ENCODE measurements at regions not wholly inside any gene's neighbourhood (a gene's known extent, or its start where the extent isn't known, plus 50 kb on each side); places are given as distances from the start of the nearest gene placed in this dataset.
"Not testable (repeated sequence)": the region's sequence is repeated elsewhere in the genome, so short reads cannot be mapped to it uniquely, and the experiment has no call there.

GRCh38 chr2:120539937-120540718 lies 194.2 kb downstream of the INHBB start:
- DNase-seq, result no peak

- DNase-seq, result no peak
These were observed 194.7 kb upstream of the GLI2 start for GRCh38 chr2:120540719-120541552.

GRCh38 chr2:120541553-120541932 lies 194.1 kb upstream of the GLI2 start:
- DNase-seq, result no peak

DNA sequence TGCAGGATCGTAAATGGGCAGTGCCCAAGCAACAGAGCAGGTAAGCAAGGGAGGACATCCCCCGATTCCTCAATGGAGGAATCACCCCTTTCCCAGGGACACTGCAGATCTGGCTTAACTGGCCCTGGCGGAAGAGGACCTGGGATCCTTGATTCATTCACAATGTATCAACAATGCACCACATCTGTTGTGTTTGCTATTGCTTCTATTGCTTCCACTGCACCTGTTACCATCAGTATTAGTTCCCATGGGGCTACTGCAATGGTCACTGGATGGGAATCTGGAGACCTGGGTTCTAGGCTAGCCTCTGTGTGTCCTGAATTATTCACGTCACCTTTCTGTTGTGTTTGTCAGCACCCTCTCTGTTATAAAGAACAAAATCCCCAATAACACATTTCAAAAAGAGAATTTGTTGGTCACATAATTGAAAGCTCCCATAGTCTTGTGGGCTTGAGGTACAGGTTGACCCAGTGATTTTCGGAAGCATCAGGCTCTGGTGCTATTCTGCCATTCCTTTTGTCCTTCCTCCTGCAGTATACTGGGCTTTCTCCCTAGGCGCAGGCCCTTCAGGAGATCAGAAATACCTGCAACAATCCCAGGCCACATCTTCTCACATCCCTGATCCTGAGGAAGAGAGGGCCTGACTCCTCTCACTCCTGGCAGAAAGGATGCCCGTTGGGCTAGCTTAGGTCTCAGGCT lies 193.5 kb upstream of the GLI2 start:
- DNase-seq, result no peak

DNA sequence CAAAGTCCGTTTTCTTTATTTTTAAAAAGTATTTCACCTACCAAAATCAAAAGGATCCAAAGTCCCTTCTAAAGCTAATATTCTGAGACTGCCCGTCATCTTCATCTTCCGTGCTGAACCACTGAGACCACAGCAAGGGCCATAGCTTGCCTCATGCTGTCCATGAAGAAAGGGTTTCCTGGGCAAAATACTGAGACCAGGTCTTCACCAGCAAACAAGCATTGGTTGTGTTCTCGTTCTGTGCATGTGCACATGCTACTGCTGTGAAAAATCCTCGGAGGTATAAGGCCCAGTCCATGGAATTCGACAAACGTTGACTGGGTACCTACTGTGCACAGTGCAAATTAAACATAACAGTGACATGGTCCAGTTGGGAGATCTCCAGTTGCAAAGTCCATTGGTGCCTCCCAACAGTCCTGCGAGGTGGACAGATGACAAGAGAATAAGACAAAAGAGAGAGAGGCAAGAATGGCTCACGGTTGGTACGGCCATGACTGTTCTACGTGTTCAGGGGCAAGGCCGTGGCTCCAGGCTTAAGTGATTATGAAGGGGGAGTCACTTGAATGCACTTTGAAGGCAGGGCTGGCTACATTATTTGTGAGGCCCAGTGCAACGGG lies 192.6 kb upstream of the GLI2 start:
- DNase-seq, result no peak

DNA sequence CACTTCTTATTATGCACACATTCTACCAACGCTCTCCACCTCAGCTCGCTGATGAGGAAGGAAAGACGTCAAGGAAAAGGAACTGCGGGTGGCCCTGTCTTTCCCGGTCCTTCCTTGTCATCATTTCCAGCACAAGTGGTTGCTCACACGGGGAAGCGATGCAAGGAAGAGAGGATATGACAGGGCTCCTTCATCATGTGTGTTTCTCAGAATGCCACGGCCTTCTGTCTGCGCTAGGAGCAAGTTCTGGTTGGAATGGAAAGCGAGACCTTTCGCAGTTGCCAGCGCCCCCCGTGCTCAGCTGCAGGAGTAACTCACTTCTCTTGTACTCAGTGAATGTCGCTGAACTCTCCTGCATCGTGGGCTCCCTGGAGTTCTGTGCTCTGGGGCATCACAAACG lies 191.8 kb upstream of the GLI2 start:
- DNase-seq, result no peak

- no peak for DNase-seq
These were observed 191.1 kb upstream of the GLI2 start for GRCh38 chr2:120544522-120544921.

DNA sequence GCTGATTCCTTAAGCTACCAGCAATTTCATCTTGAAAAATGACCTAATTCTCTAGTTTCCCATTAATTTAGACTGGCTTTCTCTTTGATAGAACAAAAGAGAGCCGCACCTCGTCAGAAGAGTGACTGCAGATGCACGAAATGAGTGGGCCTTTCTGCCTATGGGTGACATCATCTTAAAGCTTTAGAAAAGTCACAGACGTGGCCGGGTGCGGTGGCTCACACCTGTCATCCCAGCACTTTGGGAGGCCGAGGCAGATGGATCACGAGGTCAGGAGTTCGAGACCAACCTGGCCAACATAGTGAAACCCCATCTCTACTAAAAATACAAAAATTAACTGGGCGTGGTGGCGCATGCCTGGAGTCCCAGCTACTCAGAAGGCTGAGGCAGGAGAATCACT lies 190.7 kb upstream of the GLI2 start:
- DNase-seq, result not testable (repeated sequence)

GRCh38 chr2:120545521-120546047 lies 190.1 kb upstream of the GLI2 start:
- DNase-seq, result no peak

DNA sequence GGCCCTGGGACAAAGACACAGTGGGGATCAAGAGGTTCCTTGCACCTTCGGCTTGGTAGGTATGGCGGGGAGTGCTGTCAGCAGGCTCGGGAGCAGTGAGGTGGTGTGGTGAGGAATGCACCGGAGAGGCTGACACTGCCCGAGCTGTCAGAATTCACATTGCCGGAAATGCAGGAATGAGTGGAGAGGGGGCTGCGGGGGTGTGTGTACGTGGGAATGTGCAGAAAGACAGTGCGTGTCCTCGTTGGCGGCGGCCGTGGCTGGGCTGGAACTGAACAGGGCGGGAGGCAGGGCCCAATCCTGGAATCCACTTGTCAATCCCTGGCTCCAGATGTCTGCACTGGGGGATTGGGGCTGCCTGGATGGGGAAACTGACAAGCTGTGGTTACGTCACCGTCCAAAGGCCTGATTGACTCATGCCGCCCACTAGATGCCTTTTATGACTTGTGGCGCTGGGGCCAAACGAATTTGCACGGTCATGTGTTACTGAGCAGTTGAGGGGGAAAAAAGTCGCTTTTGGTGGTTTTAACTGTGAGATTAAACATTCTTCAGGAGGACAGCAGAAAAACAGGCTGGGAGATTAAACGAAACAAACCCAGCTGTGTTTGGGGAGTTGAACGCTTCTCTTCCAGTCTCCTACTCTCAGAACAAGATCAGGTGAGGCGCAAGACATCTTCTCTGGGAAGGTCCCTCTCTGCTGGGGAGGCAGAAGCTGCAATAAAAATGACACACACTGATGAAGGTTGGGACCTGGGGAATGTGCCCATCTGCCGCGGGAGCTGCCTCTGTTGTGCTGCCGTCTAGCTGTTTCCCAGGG lies 189.4 kb upstream of the GLI2 start:
- DNase-seq, result no peak

DNA sequence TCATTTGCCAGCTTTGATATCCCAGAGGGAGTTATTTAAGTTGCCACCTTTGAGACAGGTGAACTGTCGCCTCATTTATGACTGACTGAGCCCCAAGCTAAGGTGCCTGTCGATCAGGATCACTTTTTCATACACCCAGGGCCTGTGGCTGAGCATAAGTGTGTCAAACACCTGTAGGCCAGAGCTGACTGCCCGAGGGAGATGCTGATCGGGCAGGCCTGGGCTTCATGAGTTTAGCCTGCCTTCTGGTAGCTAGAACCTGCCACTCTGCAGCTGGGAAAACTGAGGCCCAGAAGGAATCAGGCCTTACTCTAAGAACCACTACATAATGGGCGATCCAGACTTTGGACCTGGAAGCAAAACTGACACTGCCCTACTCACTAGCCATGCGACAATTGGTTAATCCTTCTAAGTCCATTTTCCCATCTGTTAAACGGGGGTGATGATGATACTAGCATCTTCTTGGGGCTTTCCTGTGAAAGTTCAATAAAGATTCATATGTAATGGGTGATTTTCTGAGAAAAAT lies 188.7 kb upstream of the GLI2 start:
- DNase-seq, result no peak

GRCh38 chr2:120547662-120548061 lies 188.0 kb upstream of the GLI2 start:
- DNase-seq, result no peak

DNA sequence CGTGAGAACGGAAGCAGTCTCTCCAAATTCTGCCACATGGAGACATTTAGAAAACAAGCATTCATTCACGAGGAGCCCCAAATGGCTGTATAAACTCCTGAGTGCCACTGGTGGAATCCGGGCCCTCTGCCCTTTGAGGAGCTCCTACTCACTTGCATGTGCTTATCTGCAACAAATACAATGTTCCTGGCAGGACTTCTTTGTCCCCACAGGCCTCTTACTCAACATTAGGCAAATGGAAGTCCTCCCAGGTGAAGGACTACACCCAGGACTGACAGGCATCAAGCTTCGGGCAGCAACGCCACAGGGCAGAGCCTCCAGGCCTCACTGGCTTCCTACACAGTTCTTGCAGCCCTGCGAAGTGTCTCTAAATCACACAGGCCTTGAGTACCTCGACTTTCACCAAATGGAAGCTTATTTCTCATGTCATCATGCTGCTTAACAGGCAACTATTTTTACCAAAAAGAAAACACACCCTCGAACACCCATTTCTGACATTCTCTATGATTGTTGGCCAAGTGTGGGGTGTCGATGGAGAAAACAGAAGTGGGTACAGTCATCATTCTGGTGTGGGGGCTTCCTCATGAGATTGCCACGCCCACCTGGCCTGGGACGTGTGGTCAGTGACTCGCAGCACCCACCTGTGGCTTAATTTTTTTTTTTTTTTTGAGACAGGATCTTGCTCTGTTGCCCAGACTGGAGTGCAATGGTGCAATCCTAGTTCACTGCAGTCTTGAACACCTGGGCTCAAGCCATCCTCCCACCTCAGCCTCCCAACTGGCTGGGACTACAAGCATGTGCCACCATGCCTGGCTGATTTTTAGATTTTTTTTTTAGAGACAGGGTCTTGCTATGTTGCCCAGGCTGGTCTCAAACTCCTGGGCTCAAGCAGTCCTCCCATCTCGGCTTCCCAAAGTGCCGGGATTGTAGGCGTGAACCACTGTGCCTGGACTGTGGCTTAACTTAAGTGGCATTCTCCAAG lies 186.8 kb upstream of the GLI2 start:
- DNase-seq, result no peak

DNA sequence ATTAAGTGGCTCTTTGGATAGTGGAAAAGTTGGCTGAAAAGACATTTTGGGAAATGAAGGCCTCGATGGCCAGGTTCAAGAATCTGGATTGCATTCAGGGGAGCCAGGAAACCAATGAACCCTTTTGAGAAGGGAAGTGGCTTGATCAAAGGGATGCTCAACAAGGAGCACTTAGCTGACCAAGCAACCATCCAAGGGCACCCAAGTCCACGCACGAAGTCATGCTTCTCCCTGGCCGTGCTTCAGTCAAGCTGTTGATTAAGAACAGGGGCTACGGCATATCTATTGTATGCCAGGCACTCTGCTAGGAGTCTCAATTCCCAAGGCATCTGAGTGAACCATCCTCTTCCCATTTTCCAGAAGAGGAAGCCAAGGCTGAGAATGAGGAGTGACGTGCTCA lies 185.8 kb upstream of the GLI2 start:
- DNase-seq, result no peak

DNA sequence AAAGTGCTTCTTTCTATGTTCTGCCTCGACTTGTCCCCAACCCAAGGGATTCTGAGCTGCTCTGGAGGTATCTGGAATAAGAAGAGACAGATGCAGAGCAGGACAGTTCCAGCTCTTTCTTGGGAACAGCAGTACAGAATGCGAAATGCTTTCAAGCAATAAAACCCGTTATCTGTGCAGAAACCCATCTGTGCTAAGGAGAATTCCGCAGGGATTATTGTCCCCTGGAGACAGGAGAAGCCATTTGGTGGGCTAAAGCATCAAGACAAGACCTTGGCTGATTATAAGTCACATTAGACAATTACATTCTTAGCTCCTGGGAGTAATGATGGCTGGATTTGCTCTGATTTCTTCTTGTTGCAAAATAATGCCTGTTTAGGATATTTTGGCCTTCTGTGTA lies 185.4 kb upstream of the GLI2 start:
- no peak for DNase-seq

DNA sequence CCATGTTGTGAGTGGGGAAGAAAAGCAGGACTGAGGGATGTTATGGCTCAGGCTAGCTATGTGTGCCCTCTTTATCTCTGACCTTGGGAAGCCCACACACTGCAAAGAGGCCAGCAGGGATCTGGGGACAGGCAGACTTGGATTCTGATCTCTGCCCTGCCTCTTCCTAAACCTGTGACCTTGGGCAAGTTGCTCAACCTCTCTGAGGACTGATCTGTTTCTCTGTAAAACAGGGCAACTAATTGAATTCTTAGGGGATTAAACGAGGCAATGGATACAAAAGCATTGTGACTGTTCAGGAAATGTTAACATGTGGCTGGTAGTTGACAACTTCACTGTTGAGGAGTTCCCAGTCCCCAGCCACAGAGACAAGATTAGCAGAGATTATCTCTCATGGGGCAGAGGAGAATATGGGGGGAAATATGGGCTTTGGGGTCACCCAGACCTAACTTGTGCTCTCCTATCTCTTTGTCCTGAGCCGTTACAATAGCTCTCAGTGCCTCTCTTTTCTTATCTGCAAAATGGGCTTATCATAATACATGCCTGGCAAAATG lies 184.7 kb upstream of the GLI2 start:
- no peak for DNase-seq

DNA sequence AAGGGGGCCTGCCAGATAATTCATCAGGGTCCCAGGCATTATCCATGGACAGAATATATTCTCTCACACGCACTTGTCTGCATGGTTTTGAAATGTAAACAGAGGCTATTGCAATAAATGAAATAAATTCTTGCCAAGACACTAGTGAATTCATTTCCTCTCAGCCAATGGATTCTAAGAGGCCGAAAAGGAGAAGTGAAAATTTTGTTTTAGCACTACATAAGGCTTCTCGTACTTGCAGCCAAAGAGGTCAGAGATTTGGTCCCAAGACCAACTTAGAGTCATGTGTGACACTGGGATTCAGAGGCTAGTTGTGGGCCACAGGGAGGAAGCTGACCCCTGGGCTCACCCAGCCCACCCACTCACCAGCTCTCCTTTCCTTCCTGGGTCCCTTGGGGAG lies 184.1 kb upstream of the GLI2 start:
- no peak for DNase-seq

DNA sequence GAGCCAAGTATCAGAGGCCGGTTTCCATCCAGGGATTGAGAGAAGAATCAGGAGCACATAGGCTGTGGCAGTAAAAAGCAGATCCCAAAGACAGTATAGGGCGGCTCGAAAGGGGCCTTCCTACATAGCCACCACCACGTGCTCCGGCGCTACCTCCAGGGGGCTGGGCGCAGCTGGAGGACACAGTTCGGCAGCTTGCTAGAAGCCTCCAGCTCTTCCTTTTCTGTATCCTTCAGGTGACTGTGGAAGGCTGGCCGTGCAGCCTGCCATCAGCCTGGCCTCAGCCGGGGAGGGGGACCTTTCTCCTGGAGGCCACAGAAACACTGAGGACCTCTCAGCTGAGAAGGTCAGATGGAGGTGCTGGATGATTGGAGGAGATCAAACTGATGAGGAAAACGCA lies 183.6 kb upstream of the GLI2 start:
- DNase-seq, result no peak

DNA sequence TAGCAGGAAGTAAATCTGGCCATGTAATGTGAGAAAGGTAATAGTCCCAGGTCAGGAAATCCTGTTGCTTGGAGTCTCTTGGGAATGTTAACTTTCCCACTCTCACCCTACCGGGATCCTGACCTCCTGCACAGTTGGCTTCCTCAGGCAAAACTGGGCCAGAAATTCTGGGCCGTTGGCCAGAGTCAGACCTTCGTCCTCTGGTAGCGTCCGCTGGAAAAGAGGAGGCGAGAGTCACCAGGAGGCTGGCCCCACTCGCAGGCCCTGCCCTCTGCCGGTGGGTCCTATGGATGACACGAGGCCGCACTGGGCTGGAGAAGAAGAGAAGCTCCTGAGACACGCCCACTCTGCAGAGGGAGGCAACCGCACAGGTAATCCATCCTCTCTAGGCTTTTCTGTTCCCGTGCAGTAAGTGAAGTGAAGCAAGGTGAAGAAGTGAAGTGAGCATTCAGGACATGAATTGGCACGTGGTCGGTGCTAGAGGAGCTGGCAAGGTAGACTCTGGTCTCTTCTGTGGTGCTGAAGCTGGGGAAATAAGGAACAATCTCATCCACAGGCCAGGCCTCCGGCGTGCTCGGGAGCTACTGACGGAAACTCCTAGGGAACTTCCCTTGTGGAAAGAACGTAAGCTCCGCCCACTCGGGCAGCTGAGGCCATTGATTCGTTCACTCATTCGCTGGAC lies 182.7 kb upstream of the GLI2 start:
- DNase-seq, result no peak

- no peak for DNase-seq
These were observed 181.0 kb upstream of the GLI2 start for GRCh38 chr2:120554625-120555032.

Data from NCI-H2227 treated with DMSO at 0.1 percent for 48 hours (cell line).